ENCODE measurements at regions not wholly inside any gene's neighbourhood (a gene's known extent, or its start where the extent isn't known, plus 50 kb on each side); places are given as distances from the start of the nearest gene placed in this dataset.
A peak's percentile ranks its signal among the peaks of the same experiment; 100 is the strongest.

DNA sequence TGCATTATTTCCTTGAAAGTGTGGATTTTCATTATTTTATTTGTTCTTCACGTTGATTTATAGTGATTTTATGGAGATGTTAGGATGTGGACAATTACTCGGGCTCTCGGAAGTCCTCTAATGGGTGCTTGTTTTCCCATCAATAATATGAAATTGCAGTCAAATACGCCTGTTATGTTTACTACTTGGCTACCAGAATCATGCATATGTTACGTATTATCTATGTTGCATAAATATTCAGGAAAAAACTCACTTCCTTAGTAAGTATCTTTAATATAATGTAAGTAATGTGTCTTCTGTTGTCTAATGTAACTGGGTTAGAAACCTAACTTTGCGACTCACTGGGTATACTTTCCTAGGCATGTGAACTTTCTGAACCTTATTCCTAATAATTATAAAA lies 823.4 kb upstream of the CHORDC1 start:
- Histone ChIP-seq H3K79me2 (ENCODE audit: low read length) (no peaks in the 10 kb centered on the region), H3K9me3 (ENCODE audit: low read length) (no peaks in the 10 kb centered on the region), H3K9ac (ENCODE audit: low read length) (no peak overlapping the region), H3F3A (ENCODE audit: low read length, unreplicated experiment) (no peaks in the 10 kb centered on the region), H3K36me3 (ENCODE audit: low read depth, low read length) (no peaks in the 10 kb centered on the region), H3K4me3 (ENCODE audit: low read length) (no peak overlapping the region), H2AFZ (ENCODE audit: low read length) (no peak overlapping the region), H4K20me1 (ENCODE audit: low read length) (no peaks in the 10 kb centered on the region), H3K4me1 (ENCODE audit: insufficient read depth, low read length) (no peaks in the 10 kb centered on the region), H3K27ac (ENCODE audit: low read length) (no peak overlapping the region), H3K4me2 (ENCODE audit: low read length) (no peak overlapping the region), H3K27me3 (ENCODE audit: low read length) (no peaks in the 10 kb centered on the region), H3K9me2 (replicated peaks; ENCODE audit: low read length) (no peaks in the 10 kb centered on the region)
- TF ChIP-seq EZH2 (IDR thresholded peaks at IDR 0.05; ENCODE audit: low read length, unreplicated experiment), result no peak
- no peak for TF ChIP-seq EZH2phosphoT487 (IDR thresholded peaks at IDR 0.05; ENCODE audit: borderline replicate concordance, low read length)
- TF ChIP-seq, protein P1, sequence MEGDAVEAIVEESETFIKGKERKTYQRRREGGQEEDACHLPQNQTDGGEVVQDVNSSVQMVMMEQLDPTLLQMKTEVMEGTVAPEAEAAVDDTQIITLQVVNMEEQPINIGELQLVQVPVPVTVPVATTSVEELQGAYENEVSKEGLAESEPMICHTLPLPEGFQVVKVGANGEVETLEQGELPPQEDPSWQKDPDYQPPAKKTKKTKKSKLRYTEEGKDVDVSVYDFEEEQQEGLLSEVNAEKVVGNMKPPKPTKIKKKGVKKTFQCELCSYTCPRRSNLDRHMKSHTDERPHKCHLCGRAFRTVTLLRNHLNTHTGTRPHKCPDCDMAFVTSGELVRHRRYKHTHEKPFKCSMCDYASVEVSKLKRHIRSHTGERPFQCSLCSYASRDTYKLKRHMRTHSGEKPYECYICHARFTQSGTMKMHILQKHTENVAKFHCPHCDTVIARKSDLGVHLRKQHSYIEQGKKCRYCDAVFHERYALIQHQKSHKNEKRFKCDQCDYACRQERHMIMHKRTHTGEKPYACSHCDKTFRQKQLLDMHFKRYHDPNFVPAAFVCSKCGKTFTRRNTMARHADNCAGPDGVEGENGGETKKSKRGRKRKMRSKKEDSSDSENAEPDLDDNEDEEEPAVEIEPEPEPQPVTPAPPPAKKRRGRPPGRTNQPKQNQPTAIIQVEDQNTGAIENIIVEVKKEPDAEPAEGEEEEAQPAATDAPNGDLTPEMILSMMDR (conservative IDR thresholded peaks at IDR 0.05; ENCODE audit: low read depth, low read length), result no peak
- ChIA-PET CTCF (no interaction called here), POLR2A (ENCODE audit: unreplicated experiment) (no interaction called here)
- no peak for DNase-seq
- BruUV-seq (replicated peaks), result no TSS peak
- no peak for ATAC-seq
- intact Hi-C loops (cut with micrococcal nuclease), result no loop called here

DNA sequence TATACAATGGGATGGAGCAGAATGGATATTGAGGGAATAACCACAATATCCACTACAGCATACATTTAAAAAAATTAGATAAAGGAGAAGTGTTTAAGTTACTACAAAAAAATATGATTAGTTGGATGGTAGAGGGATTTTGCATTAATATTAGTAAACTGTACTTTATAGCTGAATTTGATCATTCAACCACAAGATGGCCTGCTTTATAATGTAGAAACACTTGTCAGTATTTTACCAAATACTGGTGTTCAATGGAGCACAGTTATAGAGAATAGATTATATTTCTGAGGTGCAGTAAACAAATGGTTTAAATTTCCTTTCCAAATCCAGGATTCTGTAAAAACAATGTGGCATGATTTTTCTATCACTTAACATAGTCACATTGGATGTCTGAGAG lies 818.8 kb upstream of the CHORDC1 start:
- H3K27me3 ChIP-seq (ENCODE audit: low read length), result no peaks in the 10 kb centered on the region
- no peak overlapping the region for H3K4me3 ChIP-seq (ENCODE audit: low read length)
- H4K20me1 ChIP-seq (ENCODE audit: low read length), result no peaks in the 10 kb centered on the region
- H3F3A ChIP-seq (ENCODE audit: low read length, unreplicated experiment), result no peaks in the 10 kb centered on the region
- ATAC-seq, result no peak
- intact Hi-C loops (cut with micrococcal nuclease), result no loop called here
- no peak for TF ChIP-seq EZH2 (IDR thresholded peaks at IDR 0.05; ENCODE audit: low read length, unreplicated experiment)
- TF ChIP-seq, protein P1 (conservative IDR thresholded peaks at IDR 0.05; ENCODE audit: low read depth, low read length), result peak; percentile 57
- H3K27ac ChIP-seq (ENCODE audit: low read length), result no peak overlapping the region
- no peaks in the 10 kb centered on the region for H3K4me1 ChIP-seq (ENCODE audit: insufficient read depth, low read length)
- ChIA-PET CTCF (no interaction called here), POLR2A (ENCODE audit: unreplicated experiment) (no interaction called here)
- H3K9me2 ChIP-seq (replicated peaks; ENCODE audit: low read length), result no peaks in the 10 kb centered on the region
- H2AFZ ChIP-seq (ENCODE audit: low read length), result no peak overlapping the region
- peak; percentile 34 for DNase-seq
- no peaks in the 10 kb centered on the region for H3K36me3 ChIP-seq (ENCODE audit: low read depth, low read length)
- no peaks in the 10 kb centered on the region for H3K79me2 ChIP-seq (ENCODE audit: low read length)
- no TSS peak for BruUV-seq (replicated peaks)
- no peak overlapping the region for H3K9ac ChIP-seq (ENCODE audit: low read length)
- no peak overlapping the region for H3K4me2 ChIP-seq (ENCODE audit: low read length)
- no peaks in the 10 kb centered on the region for H3K9me3 ChIP-seq (ENCODE audit: low read length)

DNA sequence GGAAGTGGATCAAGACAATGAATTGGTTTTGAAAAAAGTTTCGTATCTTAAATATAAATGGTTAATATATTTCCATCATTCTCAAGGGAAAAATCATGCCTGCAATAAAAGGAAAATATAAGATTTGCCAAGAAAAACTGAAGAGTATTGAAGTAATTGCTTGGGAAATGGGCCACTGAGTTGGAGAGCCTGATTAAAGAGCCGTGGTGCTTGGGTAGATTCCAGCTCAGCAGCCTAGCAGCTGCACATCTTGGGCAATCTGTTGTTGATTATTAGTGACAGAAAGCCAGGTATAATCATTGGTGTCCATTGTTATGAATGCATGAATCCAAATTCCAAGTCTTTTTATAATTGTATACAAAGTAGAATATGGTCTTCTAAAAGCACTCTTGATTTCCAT lies 800.9 kb upstream of the CHORDC1 start:
- POLR2A ChIA-PET (ENCODE audit: unreplicated experiment), result no interaction called here
- CTCF ChIA-PET, result no interaction called here
- Histone ChIP-seq H4K20me1 (ENCODE audit: low read length) (no peaks in the 10 kb centered on the region), H3K27me3 (ENCODE audit: low read length) (no peaks in the 10 kb centered on the region), H3F3A (ENCODE audit: low read length, unreplicated experiment) (no peaks in the 10 kb centered on the region), H3K36me3 (ENCODE audit: low read depth, low read length) (no peaks in the 10 kb centered on the region), H3K9me3 (ENCODE audit: low read length) (no peaks in the 10 kb centered on the region), H3K4me3 (ENCODE audit: low read length) (no peak overlapping the region), H3K4me2 (ENCODE audit: low read length) (no peak overlapping the region), H3K9ac (ENCODE audit: low read length) (no peak overlapping the region), H3K9me2 (replicated peaks; ENCODE audit: low read length) (no peaks in the 10 kb centered on the region), H3K79me2 (ENCODE audit: low read length) (no peaks in the 10 kb centered on the region), H2AFZ (ENCODE audit: low read length) (no peak overlapping the region), H3K27ac (ENCODE audit: low read length) (no peak overlapping the region), H3K4me1 (ENCODE audit: insufficient read depth, low read length) (no peaks in the 10 kb centered on the region)
- ATAC-seq, result no peak
- DNase-seq, result no peak
- no TSS peak for BruUV-seq (replicated peaks)
- TF ChIP-seq EZH2 (IDR thresholded peaks at IDR 0.05; ENCODE audit: low read length, unreplicated experiment) (no peak), EZH2phosphoT487 (IDR thresholded peaks at IDR 0.05; ENCODE audit: borderline replicate concordance, low read length) (no peak)
- TF ChIP-seq, protein P1 (conservative IDR thresholded peaks at IDR 0.05; ENCODE audit: low read depth, low read length), result no peak
- intact Hi-C loops (cut with micrococcal nuclease), result no loop called here
